Duodenal mucosa (tissue), 2 donors: ENCODE measurements at regions not wholly inside any gene's neighbourhood (a gene's known extent, or its start where the extent isn't known, plus 50 kb on each side); places are given as distances from the start of the nearest gene placed in this dataset.
"Not testable (repeated sequence)": the region's sequence is repeated elsewhere in the genome, so short reads cannot be mapped to it uniquely, and the experiment has no call there.

Source experiments
- H3K27ac ChIP-seq: one replicate; pipeline ENCODE4 v1.7.0; 2013; ENCODE audit warnings: low read depth, low read length
- H3K27me3 ChIP-seq, 2 donors: one replicate each; pipeline ENCODE4 v1.7.0; 2013; ENCODE audit warnings: low read length in 2 of 2, control low read depth in 1 of 2; ENCODE audit not compliant: insufficient read depth in 2 of 2, control insufficient read depth in 1 of 2
- H3K36me3 ChIP-seq, 2 donors: one replicate each; pipeline ENCODE4 v1.7.0; 2013; ENCODE audit warnings: low read length in 2 of 2, control low read depth in 1 of 2; ENCODE audit not compliant: insufficient read depth in 2 of 2, control insufficient read depth in 1 of 2
- H3K4me1 ChIP-seq, 2 donors: one replicate each; pipeline ENCODE4 v1.7.0; 2013; ENCODE audit warnings: low read length in 2 of 2, control low read depth in 1 of 2; ENCODE audit not compliant: insufficient read depth in 2 of 2, control insufficient read depth in 1 of 2
- H3K4me3 ChIP-seq, 2 donors: one replicate each; pipeline ENCODE4 v1.7.0; 2013; ENCODE audit warnings: low read length in 2 of 2, low read depth in 1 of 2
- H3K9ac ChIP-seq, 2 donors: one replicate each; pipeline ENCODE4 v1.7.0; 2013; ENCODE audit warnings: low read length in 2 of 2, low read depth in 1 of 2
- H3K9me3 ChIP-seq, 2 donors: one replicate each; pipeline ENCODE4 v1.7.0; 2013; ENCODE audit warnings: low read length in 2 of 2, control low read depth in 1 of 2; ENCODE audit not compliant: control insufficient read depth in 1 of 2

- Histone ChIP-seq H3K36me3 (no peaks in the 10 kb centered on the region), H3K27me3 (no peaks in the 10 kb centered on the region), H3K4me3 (no peak overlapping the region), H3K9ac (no peak overlapping the region), H3K9me3 (no peaks in the 10 kb centered on the region), H3K4me1 (peaks cover 0 to 4% of the 10 kb centered on the region in 2 donors), H3K27ac (no peak overlapping the region)
Observed at GRCh38 chr6:11307226-11307625, 74.8 kb upstream of the NEDD9 start.

GRCh38 chr6:11304946-11305345, 72.5 kb upstream of the NEDD9 start:
- Histone ChIP-seq H3K27ac (no peak overlapping the region), H3K4me3 (no peak overlapping the region), H3K36me3 (no peaks in the 10 kb centered on the region), H3K27me3 (no peaks in the 10 kb centered on the region), H3K9ac (no peak overlapping the region), H3K9me3 (no peaks in the 10 kb centered on the region), H3K4me1 (peaks cover 0 to 4% of the 10 kb centered on the region in 2 donors)

- H3K9ac ChIP-seq, H3K27me3 ChIP-seq, H3K4me3 ChIP-seq, H3K4me1 ChIP-seq, H3K27ac ChIP-seq, H3K9me3 ChIP-seq, H3K36me3 ChIP-seq: not testable (repeated sequence)
Observed at GRCh38 chr6:11299876-11300428, 67.5 kb upstream of the NEDD9 start.

- not testable (repeated sequence) for H3K4me3 ChIP-seq, H3K36me3 ChIP-seq, H3K9me3 ChIP-seq, H3K4me1 ChIP-seq, H3K9ac ChIP-seq, H3K27me3 ChIP-seq, H3K27ac ChIP-seq
Observed at GRCh38 chr6:11299421-11299784, 66.9 kb upstream of the NEDD9 start.

GRCh38 chr6:11298651-11299420, 66.4 kb upstream of the NEDD9 start:
- no peak overlapping the region for H3K9ac ChIP-seq
- H3K27ac ChIP-seq, result no peak overlapping the region
- H3K9me3 ChIP-seq, result no peaks in the 10 kb centered on the region
- H3K4me1 ChIP-seq, result peaks cover 0 to 7% of the 10 kb centered on the region in 2 donors
- no peak overlapping the region for H3K4me3 ChIP-seq
- H3K27me3 ChIP-seq, result no peaks in the 10 kb centered on the region
- no peaks in the 10 kb centered on the region for H3K36me3 ChIP-seq

GRCh38 chr6:11297376-11297729, 64.9 kb upstream of the NEDD9 start:
- Histone ChIP-seq H3K4me3 (no peak overlapping the region), H3K9ac (no peak overlapping the region), H3K27ac (no peak overlapping the region), H3K36me3 (no peaks in the 10 kb centered on the region), H3K27me3 (no peaks in the 10 kb centered on the region), H3K9me3 (no peaks in the 10 kb centered on the region), H3K4me1 (peaks cover 0 to 7% of the 10 kb centered on the region in 2 donors)

- Histone ChIP-seq H3K27ac (no peak overlapping the region), H3K4me1 (peaks cover 6 to 7% of the 10 kb centered on the region in 2 donors), H3K4me3 (no peak overlapping the region), H3K36me3 (no peaks in the 10 kb centered on the region), H3K27me3 (no peaks in the 10 kb centered on the region), H3K9me3 (no peaks in the 10 kb centered on the region), H3K9ac (no peak overlapping the region)
Observed at GRCh38 chr6:11296449-11297375, 64.2 kb upstream of the NEDD9 start.

GRCh38 chr6:11295969-11296368, 63.5 kb upstream of the NEDD9 start:
- Histone ChIP-seq H3K9ac (no peak overlapping the region), H3K27ac (no peak overlapping the region), H3K36me3 (no peaks in the 10 kb centered on the region), H3K4me3 (no peak overlapping the region), H3K9me3 (no peaks in the 10 kb centered on the region), H3K4me1 (peaks cover 6 to 7% of the 10 kb centered on the region in 2 donors), H3K27me3 (no peaks in the 10 kb centered on the region)

- Histone ChIP-seq H3K4me3 (no peak overlapping the region), H3K9me3 (no peaks in the 10 kb centered on the region), H3K36me3 (no peaks in the 10 kb centered on the region), H3K9ac (no peak overlapping the region), H3K27ac (no peak overlapping the region), H3K27me3 (no peaks in the 10 kb centered on the region), H3K4me1 (peaks cover 6 to 7% of the 10 kb centered on the region in 2 donors)
Observed at GRCh38 chr6:11294228-11294627, 61.8 kb upstream of the NEDD9 start.

- Histone ChIP-seq H3K27ac (no peak overlapping the region), H3K9me3 (no peaks in the 10 kb centered on the region), H3K4me3 (no peak overlapping the region), H3K27me3 (no peaks in the 10 kb centered on the region), H3K4me1 (peaks cover 9 to 19% of the 10 kb centered on the region in 2 donors), H3K36me3 (no peaks in the 10 kb centered on the region), H3K9ac (no peak overlapping the region)
Observed at GRCh38 chr6:11292594-11293236, 60.2 kb upstream of the NEDD9 start.
